ENCODE measurements at regions not wholly inside any gene's neighbourhood (a gene's known extent, or its start where the extent isn't known, plus 50 kb on each side); places are given as distances from the start of the nearest gene placed in this dataset.

GRCh38 chr4:35052546-35052945 is 1191.8 kb downstream of the ARAP2 start:
- TF ChIP-seq POLR2A (IDR thresholded peaks at IDR 0.05) (no peak), EP300 (IDR thresholded peaks at IDR 0.05) (no peak), CTCF (IDR thresholded peaks at IDR 0.05) (no peak)
